ENCODE measurements at regions not wholly inside any gene's neighbourhood (a gene's known extent, or its start where the extent isn't known, plus 50 kb on each side); places are given as distances from the start of the nearest gene placed in this dataset.

GRCh38 chr14:22024137-22024536, 350.5 kb upstream of the OR4E1 start:
- no peaks in the 10 kb centered on the region for H3K4me1 Mint-ChIP-seq

DNA sequence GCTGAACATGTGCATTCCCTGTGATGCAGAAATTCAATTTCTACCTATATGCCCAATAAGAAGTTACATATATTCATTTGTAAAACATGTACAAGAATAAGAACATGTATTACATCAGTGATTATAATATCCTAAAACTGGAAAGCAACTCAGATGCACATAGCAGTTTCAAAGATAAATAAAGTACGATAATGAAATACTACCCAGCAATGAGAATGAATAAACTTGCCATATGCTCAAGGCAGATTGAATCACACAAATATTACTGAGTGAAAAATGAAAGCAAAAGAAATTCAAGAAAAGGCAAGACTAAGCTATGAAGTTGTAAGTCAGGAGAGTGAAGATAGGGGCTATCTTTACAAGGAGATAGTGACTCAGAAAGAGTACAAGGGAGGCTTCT, 345.3 kb upstream of the OR4E1 start:
- no peaks in the 10 kb centered on the region for H3K79me2 ChIP-seq (ENCODE audit: insufficient read depth, low read length)
- H3K27me3 ChIP-seq (ENCODE audit: control insufficient read depth in 2 of 2, insufficient read depth in 2 of 2, low read length in 2 of 2) = no peaks in the 10 kb centered on the region
- H3K27ac ChIP-seq (ENCODE audit: low read depth in 1 of 2, low read length in 2 of 2) = no peak overlapping the region
- intact Hi-C loops (cut with micrococcal nuclease) = no loop called here
- H4K20me1 ChIP-seq (ENCODE audit: insufficient read depth, low read length) = no peaks in the 10 kb centered on the region
- no peaks in the 10 kb centered on the region for H3K36me3 Mint-ChIP-seq
- TF ChIP-seq, protein P1, sequence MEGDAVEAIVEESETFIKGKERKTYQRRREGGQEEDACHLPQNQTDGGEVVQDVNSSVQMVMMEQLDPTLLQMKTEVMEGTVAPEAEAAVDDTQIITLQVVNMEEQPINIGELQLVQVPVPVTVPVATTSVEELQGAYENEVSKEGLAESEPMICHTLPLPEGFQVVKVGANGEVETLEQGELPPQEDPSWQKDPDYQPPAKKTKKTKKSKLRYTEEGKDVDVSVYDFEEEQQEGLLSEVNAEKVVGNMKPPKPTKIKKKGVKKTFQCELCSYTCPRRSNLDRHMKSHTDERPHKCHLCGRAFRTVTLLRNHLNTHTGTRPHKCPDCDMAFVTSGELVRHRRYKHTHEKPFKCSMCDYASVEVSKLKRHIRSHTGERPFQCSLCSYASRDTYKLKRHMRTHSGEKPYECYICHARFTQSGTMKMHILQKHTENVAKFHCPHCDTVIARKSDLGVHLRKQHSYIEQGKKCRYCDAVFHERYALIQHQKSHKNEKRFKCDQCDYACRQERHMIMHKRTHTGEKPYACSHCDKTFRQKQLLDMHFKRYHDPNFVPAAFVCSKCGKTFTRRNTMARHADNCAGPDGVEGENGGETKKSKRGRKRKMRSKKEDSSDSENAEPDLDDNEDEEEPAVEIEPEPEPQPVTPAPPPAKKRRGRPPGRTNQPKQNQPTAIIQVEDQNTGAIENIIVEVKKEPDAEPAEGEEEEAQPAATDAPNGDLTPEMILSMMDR (IDR thresholded peaks at IDR 0.05) = no peak
- H3K27ac Mint-ChIP-seq = no peak overlapping the region
- H3K4me2 ChIP-seq (replicated peaks; ENCODE audit: extremely low read depth, low read length, poor library complexity, severe bottlenecking) = no peak overlapping the region
- WGBS (ENCODE audit: insufficient coverage) = no CpG with 5 or more reads among the region's 1 CpG
- no peaks in the 10 kb centered on the region for H3K9me3 Mint-ChIP-seq
- H2AFZ ChIP-seq (ENCODE audit: insufficient read depth, low read depth, low read length, poor library complexity, severe bottlenecking) = no peak overlapping the region
- H3K4me3 ChIP-seq (replicated peaks in 1 of 3; ENCODE audit: low read depth in 2 of 3, low read length in 3 of 3) = no peak overlapping the region
- H3K4me3 Mint-ChIP-seq = no peak overlapping the region
- H3K27me3 Mint-ChIP-seq (ENCODE audit: low read depth in 3 of 3) = peaks cover 0 to 2% (median 0%) of the 10 kb centered on the region in 3 donors
- DNase-seq = no peak
- H3K36me3 ChIP-seq (replicated peaks in 1 of 2; ENCODE audit: control insufficient read depth in 1 of 2, insufficient read depth in 2 of 2, low read length in 2 of 2) = no peaks in the 10 kb centered on the region
- H3K9ac ChIP-seq (ENCODE audit: insufficient read depth, low read length, poor library complexity, severe bottlenecking) = no peak overlapping the region
- H3K9me3 ChIP-seq (replicated peaks in 1 of 2; ENCODE audit: control insufficient read depth in 1 of 2, insufficient read depth in 1 of 2, low read length in 2 of 2) = no peaks in the 10 kb centered on the region
- no peaks in the 10 kb centered on the region for H3K4me1 Mint-ChIP-seq
- H3K4me1 ChIP-seq (ENCODE audit: control insufficient read depth in 1 of 2, insufficient read depth in 2 of 2, low read length in 2 of 2) = no peaks in the 10 kb centered on the region

More at GRCh38 chr14:22024137-22024536, 350.5 kb upstream of the OR4E1 start:
- H3K4me3 ChIP-seq (replicated peaks in 1 of 3; ENCODE audit: low read depth in 2 of 3, low read length in 3 of 3) = no peak overlapping the region
- H3K4me1 ChIP-seq (ENCODE audit: control insufficient read depth in 1 of 2, insufficient read depth in 2 of 2, low read length in 2 of 2) = no peaks in the 10 kb centered on the region
- H3K4me2 ChIP-seq (replicated peaks; ENCODE audit: extremely low read depth, low read length, poor library complexity, severe bottlenecking) = no peak overlapping the region
- no peak overlapping the region for H2AFZ ChIP-seq (ENCODE audit: insufficient read depth, low read depth, low read length, poor library complexity, severe bottlenecking)
- H3K27me3 Mint-ChIP-seq (ENCODE audit: low read depth in 3 of 3) = no peaks in the 10 kb centered on the region
- H3K27ac Mint-ChIP-seq = no peak overlapping the region
- H3K9me3 ChIP-seq (replicated peaks in 1 of 2; ENCODE audit: control insufficient read depth in 1 of 2, insufficient read depth in 1 of 2, low read length in 2 of 2) = no peaks in the 10 kb centered on the region
- H3K9me3 Mint-ChIP-seq = no peaks in the 10 kb centered on the region
- no peaks in the 10 kb centered on the region for H3K36me3 ChIP-seq (replicated peaks in 1 of 2; ENCODE audit: control insufficient read depth in 1 of 2, insufficient read depth in 2 of 2, low read length in 2 of 2)
- no peak overlapping the region for H3K27ac ChIP-seq (ENCODE audit: low read depth in 1 of 2, low read length in 2 of 2)
- H3K36me3 Mint-ChIP-seq = no peaks in the 10 kb centered on the region
- H3K9ac ChIP-seq (ENCODE audit: insufficient read depth, low read length, poor library complexity, severe bottlenecking) = no peak overlapping the region
- intact Hi-C loops (cut with micrococcal nuclease) = no loop called here
- WGBS (ENCODE audit: insufficient coverage) = no CpG with 5 or more reads among the region's 1 CpG
- H3K79me2 ChIP-seq (ENCODE audit: insufficient read depth, low read length) = no peaks in the 10 kb centered on the region
- H3K4me3 Mint-ChIP-seq = no peak overlapping the region
- H4K20me1 ChIP-seq (ENCODE audit: insufficient read depth, low read length) = no peaks in the 10 kb centered on the region
- no peak for DNase-seq
- TF ChIP-seq, protein P1 (IDR thresholded peaks at IDR 0.05) = no peak
- H3K27me3 ChIP-seq (ENCODE audit: control insufficient read depth in 2 of 2, insufficient read depth in 2 of 2, low read length in 2 of 2) = no peaks in the 10 kb centered on the region

Data from CD14-positive monocyte (primary cell).